ENCODE measurements at regions not wholly inside any gene's neighbourhood (a gene's known extent, or its start where the extent isn't known, plus 50 kb on each side); places are given as distances from the start of the nearest gene placed in this dataset.

- no peak overlapping the region for H3K4me3 ChIP-seq (replicated peaks in 1 of 2; ENCODE audit: low read depth in 2 of 2, low read length in 2 of 2)
- TF ChIP-seq CTCF (IDR thresholded peaks at IDR 0.05; ENCODE audit: low read depth, low read length), result no peak
- no peak for DNase-seq (ENCODE audit: low read depth in 2 of 2)
These were observed 106.6 kb upstream of the ABI3BP start for GRCh38 chr3:101099791-101100190.

GRCh38 chr3:101096444-101096843 lies 103.2 kb upstream of the ABI3BP start:
- H3K4me3 ChIP-seq (replicated peaks in 1 of 2; ENCODE audit: low read depth in 2 of 2, low read length in 2 of 2), result no peak overlapping the region
- TF ChIP-seq CTCF (IDR thresholded peaks at IDR 0.05; ENCODE audit: low read depth, low read length), result no peak
- no peak for DNase-seq (ENCODE audit: low read depth in 2 of 2)

- no peak for TF ChIP-seq CTCF (IDR thresholded peaks at IDR 0.05; ENCODE audit: low read depth, low read length)
- DNase-seq (ENCODE audit: low read depth in 2 of 2), result peak in 1 of 2 donors; percentile 21
- H3K4me3 ChIP-seq (replicated peaks in 1 of 2; ENCODE audit: low read depth in 2 of 2, low read length in 2 of 2), result no peak overlapping the region
These were observed 102.6 kb upstream of the ABI3BP start for GRCh38 chr3:101095693-101096430.

GRCh38 chr3:101091489-101091888 lies 98.3 kb upstream of the ABI3BP start:
- peak in 1 of 2 donors; percentile 65 for DNase-seq (ENCODE audit: low read depth in 2 of 2)
- H3K4me3 ChIP-seq (replicated peaks in 1 of 2; ENCODE audit: low read depth in 2 of 2, low read length in 2 of 2), result no peak overlapping the region
- TF ChIP-seq CTCF (IDR thresholded peaks at IDR 0.05; ENCODE audit: low read depth, low read length), result peak; percentile 33

GRCh38 chr3:101085752-101086151 lies 92.5 kb upstream of the ABI3BP start:
- no peak for TF ChIP-seq CTCF (IDR thresholded peaks at IDR 0.05; ENCODE audit: low read depth, low read length)
- DNase-seq (ENCODE audit: low read depth in 2 of 2), result no peak

GRCh38 chr3:101084404-101084803 lies 91.2 kb upstream of the ABI3BP start:
- H3K4me3 ChIP-seq (replicated peaks in 1 of 2; ENCODE audit: low read depth in 2 of 2, low read length in 2 of 2), result no peak overlapping the region
- TF ChIP-seq CTCF (IDR thresholded peaks at IDR 0.05; ENCODE audit: low read depth, low read length), result no peak
- DNase-seq (ENCODE audit: low read depth in 2 of 2), result no peak

More at GRCh38 chr3:101085752-101086151, 92.5 kb upstream of the ABI3BP start:
- no peak overlapping the region for H3K4me3 ChIP-seq (replicated peaks in 1 of 2; ENCODE audit: low read depth in 2 of 2, low read length in 2 of 2)

- DNase-seq (ENCODE audit: low read depth in 2 of 2), result peak; percentile 14 to 42
- TF ChIP-seq CTCF (IDR thresholded peaks at IDR 0.05; ENCODE audit: low read depth, low read length), result no peak
- H3K4me3 ChIP-seq (replicated peaks in 1 of 2; ENCODE audit: low read depth in 2 of 2, low read length in 2 of 2), result no peak overlapping the region
These were observed 88.8 kb upstream of the ABI3BP start for GRCh38 chr3:101081999-101082398.

All from cardiac fibroblast (primary cell).